ENCODE measurements at regions not wholly inside any gene's neighbourhood (a gene's known extent, or its start where the extent isn't known, plus 50 kb on each side); places are given as distances from the start of the nearest gene placed in this dataset.

DNA sequence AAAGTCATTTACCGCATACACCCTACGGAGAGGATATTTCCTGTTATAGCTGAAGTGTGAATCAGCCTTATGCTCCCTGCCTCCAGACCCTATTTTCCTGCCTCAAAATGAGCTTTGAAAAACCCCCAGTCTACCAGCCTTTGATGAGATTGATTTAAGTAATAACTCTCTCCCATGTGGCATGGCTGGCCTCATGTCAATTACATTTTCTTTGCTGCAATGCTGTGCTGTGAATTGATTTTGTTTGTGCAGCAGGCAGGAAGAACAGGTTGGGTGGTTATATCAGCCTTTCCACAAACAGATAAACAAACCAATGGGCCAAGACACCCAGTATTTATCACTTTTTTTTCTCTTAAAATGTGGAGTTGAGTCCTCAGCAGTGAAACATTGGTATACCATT, 1105.5 kb upstream of the TMEM132C start (continued):
- TF ChIP-seq, protein P1, sequence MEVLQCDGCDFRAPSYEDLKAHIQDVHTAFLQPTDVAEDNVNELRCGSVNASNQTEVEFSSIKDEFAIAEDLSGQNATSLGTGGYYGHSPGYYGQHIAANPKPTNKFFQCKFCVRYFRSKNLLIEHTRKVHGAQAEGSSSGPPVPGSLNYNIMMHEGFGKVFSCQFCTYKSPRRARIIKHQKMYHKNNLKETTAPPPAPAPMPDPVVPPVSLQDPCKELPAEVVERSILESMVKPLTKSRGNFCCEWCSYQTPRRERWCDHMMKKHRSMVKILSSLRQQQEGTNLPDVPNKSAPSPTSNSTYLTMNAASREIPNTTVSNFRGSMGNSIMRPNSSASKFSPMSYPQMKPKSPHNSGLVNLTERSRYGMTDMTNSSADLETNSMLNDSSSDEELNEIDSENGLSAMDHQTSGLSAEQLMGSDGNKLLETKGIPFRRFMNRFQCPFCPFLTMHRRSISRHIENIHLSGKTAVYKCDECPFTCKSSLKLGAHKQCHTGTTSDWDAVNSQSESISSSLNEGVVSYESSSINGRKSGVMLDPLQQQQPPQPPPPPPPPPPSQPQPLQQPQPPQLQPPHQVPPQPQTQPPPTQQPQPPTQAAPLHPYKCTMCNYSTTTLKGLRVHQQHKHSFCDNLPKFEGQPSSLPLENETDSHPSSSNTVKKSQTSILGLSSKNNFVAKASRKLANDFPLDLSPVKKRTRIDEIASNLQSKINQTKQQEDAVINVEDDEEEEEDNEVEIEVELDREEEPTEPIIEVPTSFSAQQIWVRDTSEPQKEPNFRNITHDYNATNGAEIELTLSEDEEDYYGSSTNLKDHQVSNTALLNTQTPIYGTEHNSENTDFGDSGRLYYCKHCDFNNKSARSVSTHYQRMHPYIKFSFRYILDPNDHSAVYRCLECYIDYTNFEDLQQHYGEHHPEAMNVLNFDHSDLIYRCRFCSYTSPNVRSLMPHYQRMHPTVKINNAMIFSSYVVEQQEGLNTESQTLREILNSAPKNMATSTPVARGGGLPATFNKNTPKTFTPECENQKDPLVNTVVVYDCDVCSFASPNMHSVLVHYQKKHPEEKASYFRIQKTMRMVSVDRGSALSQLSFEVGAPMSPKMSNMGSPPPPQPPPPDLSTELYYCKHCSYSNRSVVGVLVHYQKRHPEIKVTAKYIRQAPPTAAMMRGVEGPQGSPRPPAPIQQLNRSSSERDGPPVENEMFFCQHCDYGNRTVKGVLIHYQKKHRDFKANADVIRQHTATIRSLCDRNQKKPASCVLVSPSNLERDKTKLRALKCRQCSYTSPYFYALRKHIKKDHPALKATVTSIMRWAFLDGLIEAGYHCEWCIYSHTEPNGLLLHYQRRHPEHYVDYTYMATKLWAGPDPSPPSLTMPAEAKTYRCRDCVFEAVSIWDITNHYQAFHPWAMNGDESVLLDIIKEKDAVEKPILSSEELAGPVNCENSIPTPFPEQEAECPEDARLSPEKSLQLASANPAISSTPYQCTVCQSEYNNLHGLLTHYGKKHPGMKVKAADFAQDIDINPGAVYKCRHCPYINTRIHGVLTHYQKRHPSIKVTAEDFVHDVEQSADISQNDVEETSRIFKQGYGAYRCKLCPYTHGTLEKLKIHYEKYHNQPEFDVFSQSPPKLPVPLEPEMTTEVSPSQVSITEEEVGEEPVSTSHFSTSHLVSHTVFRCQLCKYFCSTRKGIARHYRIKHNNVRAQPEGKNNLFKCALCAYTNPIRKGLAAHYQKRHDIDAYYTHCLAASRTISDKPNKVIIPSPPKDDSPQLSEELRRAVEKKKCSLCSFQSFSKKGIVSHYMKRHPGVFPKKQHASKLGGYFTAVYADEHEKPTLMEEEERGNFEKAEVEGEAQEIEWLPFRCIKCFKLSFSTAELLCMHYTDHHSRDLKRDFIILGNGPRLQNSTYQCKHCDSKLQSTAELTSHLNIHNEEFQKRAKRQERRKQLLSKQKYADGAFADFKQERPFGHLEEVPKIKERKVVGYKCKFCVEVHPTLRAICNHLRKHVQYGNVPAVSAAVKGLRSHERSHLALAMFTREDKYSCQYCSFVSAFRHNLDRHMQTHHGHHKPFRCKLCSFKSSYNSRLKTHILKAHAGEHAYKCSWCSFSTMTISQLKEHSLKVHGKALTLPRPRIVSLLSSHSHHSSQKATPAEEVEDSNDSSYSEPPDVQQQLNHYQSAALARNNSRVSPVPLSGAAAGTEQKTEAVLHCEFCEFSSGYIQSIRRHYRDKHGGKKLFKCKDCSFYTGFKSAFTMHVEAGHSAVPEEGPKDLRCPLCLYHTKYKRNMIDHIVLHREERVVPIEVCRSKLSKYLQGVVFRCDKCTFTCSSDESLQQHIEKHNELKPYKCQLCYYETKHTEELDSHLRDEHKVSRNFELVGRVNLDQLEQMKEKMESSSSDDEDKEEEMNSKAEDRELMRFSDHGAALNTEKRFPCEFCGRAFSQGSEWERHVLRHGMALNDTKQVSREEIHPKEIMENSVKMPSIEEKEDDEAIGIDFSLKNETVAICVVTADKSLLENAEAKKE (CRISPR knock-in tag; IDR thresholded peaks at IDR 0.05) = no peak
- TF ChIP-seq POLR2AphosphoS5 (IDR thresholded peaks at IDR 0.05; ENCODE audit: low read depth) (no peak), ZNF331 (CRISPR knock-in tag; IDR thresholded peaks at IDR 0.05; ENCODE audit: low read depth) (no peak), STAT1 (IDR thresholded peaks at IDR 0.05; ENCODE audit: unreplicated experiment) (no peak)
- TF ChIP-seq, protein P2, sequence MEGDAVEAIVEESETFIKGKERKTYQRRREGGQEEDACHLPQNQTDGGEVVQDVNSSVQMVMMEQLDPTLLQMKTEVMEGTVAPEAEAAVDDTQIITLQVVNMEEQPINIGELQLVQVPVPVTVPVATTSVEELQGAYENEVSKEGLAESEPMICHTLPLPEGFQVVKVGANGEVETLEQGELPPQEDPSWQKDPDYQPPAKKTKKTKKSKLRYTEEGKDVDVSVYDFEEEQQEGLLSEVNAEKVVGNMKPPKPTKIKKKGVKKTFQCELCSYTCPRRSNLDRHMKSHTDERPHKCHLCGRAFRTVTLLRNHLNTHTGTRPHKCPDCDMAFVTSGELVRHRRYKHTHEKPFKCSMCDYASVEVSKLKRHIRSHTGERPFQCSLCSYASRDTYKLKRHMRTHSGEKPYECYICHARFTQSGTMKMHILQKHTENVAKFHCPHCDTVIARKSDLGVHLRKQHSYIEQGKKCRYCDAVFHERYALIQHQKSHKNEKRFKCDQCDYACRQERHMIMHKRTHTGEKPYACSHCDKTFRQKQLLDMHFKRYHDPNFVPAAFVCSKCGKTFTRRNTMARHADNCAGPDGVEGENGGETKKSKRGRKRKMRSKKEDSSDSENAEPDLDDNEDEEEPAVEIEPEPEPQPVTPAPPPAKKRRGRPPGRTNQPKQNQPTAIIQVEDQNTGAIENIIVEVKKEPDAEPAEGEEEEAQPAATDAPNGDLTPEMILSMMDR (conservative IDR thresholded peaks at IDR 0.05; ENCODE audit: low read depth in 2 of 2) = no peak

DNA sequence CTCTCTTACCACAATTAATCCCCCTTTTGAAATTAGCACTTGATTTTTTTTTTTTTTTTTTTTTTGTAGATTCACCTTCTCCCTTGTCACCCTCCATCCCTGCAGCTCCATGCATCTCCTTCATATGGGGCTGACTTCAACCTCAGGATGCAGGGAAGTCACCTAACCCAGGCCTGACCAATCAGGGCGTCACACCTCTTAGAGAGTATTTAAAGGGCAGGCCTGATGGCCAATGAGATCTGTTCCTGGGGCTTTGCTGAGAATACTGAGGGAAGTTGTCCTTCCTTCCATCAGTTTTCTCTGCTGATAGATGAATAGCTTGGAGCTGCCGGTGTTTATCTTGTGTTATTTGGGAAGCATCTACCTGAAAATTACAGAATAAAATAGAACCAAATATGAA, 1104.7 kb upstream of the TMEM132C start:
- Histone ChIP-seq H3K79me2 (replicated peaks; ENCODE audit: insufficient read depth) (no peaks in the 10 kb centered on the region), H3F3A (replicated peaks; ENCODE audit: low read depth) (no peaks in the 10 kb centered on the region), H3K4me3 (no peak overlapping the region), H3K4me2 (no peak overlapping the region), H3K9me2 (ENCODE audit: insufficient read depth) (no peaks in the 10 kb centered on the region), H4K20me1 (replicated peaks; ENCODE audit: insufficient read depth) (no peaks in the 10 kb centered on the region), H3K4me1 (ENCODE audit: insufficient read depth) (no peaks in the 10 kb centered on the region), H2AFZ (no peak overlapping the region), H3K36me3 (ENCODE audit: insufficient read depth) (no peaks in the 10 kb centered on the region), H3K27me3 (ENCODE audit: insufficient read depth) (no peaks in the 10 kb centered on the region), H3K27ac (ENCODE audit: low read depth) (no peak overlapping the region)
- Mint-ChIP-seq H3K36me3 (ENCODE audit: low read depth) (peaks cover 31% of the 10 kb centered on the region), H3K4me1 (no peaks in the 10 kb centered on the region), H3K4me3 (no peak overlapping the region), H3K27me3 (ENCODE audit: insufficient read depth, low read depth, poor library complexity) (peaks cover 3% of the 10 kb centered on the region), H3K27ac (no peak overlapping the region), H3K9me3 (peaks cover 11% of the 10 kb centered on the region)
- TF ChIP-seq EZH2phosphoT487 (IDR thresholded peaks at IDR 0.05; ENCODE audit: unreplicated experiment) (no peak), EZH2 (IDR thresholded peaks at IDR 0.05; ENCODE audit: low read depth, unreplicated experiment) (no peak), NANOG (IDR thresholded peaks at IDR 0.05; ENCODE audit: borderline replicate concordance) (no peak), STAT1 (IDR thresholded peaks at IDR 0.05; ENCODE audit: unreplicated experiment) (no peak), JUNB (IDR thresholded peaks at IDR 0.05; ENCODE audit: unreplicated experiment) (no peak)
- TF ChIP-seq, protein P2 (conservative IDR thresholded peaks at IDR 0.05; ENCODE audit: low read depth in 2 of 2) = no peak
- no peak for ATAC-seq
- DNase-seq (ENCODE audit: low spot score) = peak; percentile 35
